GM13976 (cell line): ENCODE measurements at regions not wholly inside any gene's neighbourhood (a gene's known extent, or its start where the extent isn't known, plus 50 kb on each side); places are given as distances from the start of the nearest gene placed in this dataset.
A peak's percentile ranks its signal among the peaks of the same experiment; 100 is the strongest.

ENCODE experiments used
- DNase-seq: peaks from one replicate; pipeline ENCODE4 v3.0.0; 2012; ENCODE audit warnings: low spot score
- in situ Hi-C: fragments of 300-500 bp; cut with MboI; formaldehyde crosslinking; loops from one replicate; pipeline ENCODE4 v1.12.0; 2022; ENCODE audit warnings: low sequenced_read_pairs, mixed read lengths, inconsistent platforms; ENCODE audit not compliant: unreplicated experiment
- TF ChIP-seq, protein P1 (sequence below): IDR thresholded peaks from 2 replicates; pipeline ENCODE4 v1.5.1; 2012; ENCODE audit warnings: borderline replicate concordance, mild to moderate bottlenecking; ENCODE audit not compliant: insufficient read depth; ENCODE audit errors: extremely low read depth, missing control alignments, control extremely low read depth

- DNase-seq: no peak
- in situ Hi-C loops: loop anchor here (25.0 kb wide), 1 partner anchor 377 kb away; no protein-coding TSS in a partner anchor
- TF ChIP-seq, protein P1, sequence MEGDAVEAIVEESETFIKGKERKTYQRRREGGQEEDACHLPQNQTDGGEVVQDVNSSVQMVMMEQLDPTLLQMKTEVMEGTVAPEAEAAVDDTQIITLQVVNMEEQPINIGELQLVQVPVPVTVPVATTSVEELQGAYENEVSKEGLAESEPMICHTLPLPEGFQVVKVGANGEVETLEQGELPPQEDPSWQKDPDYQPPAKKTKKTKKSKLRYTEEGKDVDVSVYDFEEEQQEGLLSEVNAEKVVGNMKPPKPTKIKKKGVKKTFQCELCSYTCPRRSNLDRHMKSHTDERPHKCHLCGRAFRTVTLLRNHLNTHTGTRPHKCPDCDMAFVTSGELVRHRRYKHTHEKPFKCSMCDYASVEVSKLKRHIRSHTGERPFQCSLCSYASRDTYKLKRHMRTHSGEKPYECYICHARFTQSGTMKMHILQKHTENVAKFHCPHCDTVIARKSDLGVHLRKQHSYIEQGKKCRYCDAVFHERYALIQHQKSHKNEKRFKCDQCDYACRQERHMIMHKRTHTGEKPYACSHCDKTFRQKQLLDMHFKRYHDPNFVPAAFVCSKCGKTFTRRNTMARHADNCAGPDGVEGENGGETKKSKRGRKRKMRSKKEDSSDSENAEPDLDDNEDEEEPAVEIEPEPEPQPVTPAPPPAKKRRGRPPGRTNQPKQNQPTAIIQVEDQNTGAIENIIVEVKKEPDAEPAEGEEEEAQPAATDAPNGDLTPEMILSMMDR: no peak
Measured at GRCh38 chr11:129739339-129739738, 76.3 kb upstream of the TMEM45B start.

GRCh38 chr11:129740125-129740719 is 75.4 kb upstream of the TMEM45B start:
- TF ChIP-seq, protein P1: no peak
- DNase-seq: no peak
- in situ Hi-C loops: loop anchor here (25.0 kb wide), 1 partner anchor 378 kb away; no protein-coding TSS in a partner anchor

GRCh38 chr11:129743112-129743815 is 72.4 kb upstream of the TMEM45B start:
- no peak for DNase-seq
- in situ Hi-C loops: loop anchor here (25.0 kb wide), 1 partner anchor 381 kb away; no protein-coding TSS in a partner anchor
- TF ChIP-seq, protein P1: no peak

DNA sequence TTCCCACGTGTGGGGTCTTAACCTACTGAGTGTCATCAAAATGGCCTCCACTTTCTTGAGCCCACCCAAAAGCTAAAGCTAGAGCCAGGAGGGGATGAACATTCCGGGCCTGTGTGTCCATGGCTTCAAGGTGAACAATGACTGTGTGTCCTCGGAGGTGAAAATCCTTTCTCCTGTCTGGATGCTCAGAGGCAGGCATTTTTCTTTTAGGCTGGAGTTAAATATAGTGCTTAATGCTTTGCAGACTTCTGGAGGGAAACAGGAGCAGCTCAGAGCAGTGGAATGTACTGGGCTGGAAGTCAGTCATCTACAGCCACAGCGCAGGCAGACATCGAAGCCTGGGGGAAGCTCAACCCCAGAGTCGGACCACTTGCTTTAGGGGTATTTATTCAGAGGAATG is 68.6 kb upstream of the TMEM45B start:
- in situ Hi-C loops: loop anchor here (25.0 kb wide), 1 partner anchor 385 kb away; no protein-coding TSS in a partner anchor
- no peak for DNase-seq
- TF ChIP-seq, protein P1: no peak

DNA sequence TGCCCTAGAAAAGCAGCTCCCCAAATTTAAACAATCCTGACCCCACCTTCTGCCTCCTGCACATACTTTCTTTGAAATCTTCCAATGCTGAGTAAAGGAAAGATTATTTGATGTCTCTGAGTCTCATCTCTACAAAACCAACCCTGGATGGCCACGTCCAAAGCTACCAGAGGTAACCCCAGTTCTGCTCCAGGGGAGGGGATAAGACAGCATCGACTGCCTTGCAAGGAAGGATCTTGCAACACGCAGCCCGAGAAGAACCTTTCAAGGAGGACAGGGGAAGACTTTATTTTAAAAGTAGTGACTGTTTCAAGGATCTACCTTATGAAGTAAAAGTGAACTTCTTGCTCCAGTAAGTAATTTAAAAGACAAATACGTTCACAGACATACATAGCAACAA is 66.5 kb upstream of the TMEM45B start:
- DNase-seq: no peak
- in situ Hi-C loops: loop anchor here (25.0 kb wide), 1 partner anchor 387 kb away; no protein-coding TSS in a partner anchor
- TF ChIP-seq, protein P1: no peak

GRCh38 chr11:129750343-129751292 is 65.0 kb upstream of the TMEM45B start:
- in situ Hi-C loops: no loop called here
- peak; percentile 80 for DNase-seq

More at GRCh38 chr11:129750343-129751292, 65.0 kb upstream of the TMEM45B start:
- TF ChIP-seq, protein P1: peak; percentile 100
